ENCODE measurements at regions not wholly inside any gene's neighbourhood (a gene's known extent, or its start where the extent isn't known, plus 50 kb on each side); places are given as distances from the start of the nearest gene placed in this dataset.

DNA sequence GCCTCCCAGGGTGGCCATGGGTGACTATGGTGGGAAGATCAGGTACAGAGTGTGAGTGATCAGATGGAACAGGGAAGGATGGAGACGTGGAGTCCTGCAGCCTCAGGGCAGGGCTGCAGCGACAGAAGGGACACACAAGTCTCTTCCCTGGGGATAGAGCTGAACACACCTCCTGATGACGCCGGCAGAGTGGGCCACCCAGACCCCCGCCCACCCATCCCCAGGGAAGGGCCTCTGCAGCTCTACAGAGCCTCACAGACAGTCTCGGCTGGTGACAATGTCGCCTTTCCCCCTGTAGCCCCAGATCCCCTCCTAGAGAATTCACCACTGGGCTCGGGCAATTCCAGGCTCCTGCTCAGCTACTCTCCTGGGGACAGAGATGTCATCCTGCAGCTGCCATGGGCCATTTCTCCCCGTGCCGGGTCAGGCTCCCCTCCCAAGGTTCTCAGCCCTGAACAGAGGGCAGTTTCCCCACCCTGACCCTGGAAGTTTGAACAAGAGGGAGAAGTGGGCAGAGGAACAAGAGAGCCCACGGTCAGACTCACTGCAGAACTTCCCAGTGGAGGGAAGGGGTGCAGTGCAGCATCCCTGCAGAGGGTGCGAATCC, 115.7 kb downstream of the NCOR2 start:
- no peak for TF ChIP-seq POLR2AphosphoS5 (IDR thresholded peaks at IDR 0.05; ENCODE audit: low read depth, low read length)
- TF ChIP-seq TAF1 (IDR thresholded peaks at IDR 0.05; ENCODE audit: low read depth, low read length) = no peak

Measured in GM12891 (cell line).